WERI-Rb-1 (cell line): ENCODE measurements at regions not wholly inside any gene's neighbourhood (a gene's known extent, or its start where the extent isn't known, plus 50 kb on each side); places are given as distances from the start of the nearest gene placed in this dataset.

Source experiments
- DNase-seq: peaks from one replicate; pipeline ENCODE4 v3.0.0-alpha.2; 2020
- H3K27ac ChIP-seq: fragments of 250-450 bp; sonication (Bioruptor Pico); 2 replicates; pipeline ENCODE4 v1.5.1; 2020; ENCODE audit warnings: mild to moderate bottlenecking, moderate library complexity
- H3K27me3 ChIP-seq: fragments of 250-450 bp; sonication (Bioruptor Pico); 2 replicates; pipeline ENCODE4 v1.5.1; 2021; ENCODE audit warnings: mild to moderate bottlenecking, low read depth, moderate library complexity; ENCODE audit not compliant: insufficient read depth, severe bottlenecking
- H3K36me3 ChIP-seq: fragments of 250-450 bp; sonication (Bioruptor Pico); 2 replicates; pipeline ENCODE4 v1.5.1; 2020; ENCODE audit warnings: mild to moderate bottlenecking, moderate library complexity
- H3K4me3 ChIP-seq: 2 replicates; pipeline ENCODE4 v1.5.1; 2011; ENCODE audit warnings: low read depth, mild to moderate bottlenecking, control low read depth, low read length
- H3K9me3 ChIP-seq: fragments of 250-450 bp; sonication (Bioruptor Pico); 2 replicates; pipeline ENCODE4 v1.5.1; 2021; ENCODE audit warnings: mild to moderate bottlenecking, moderate library complexity; ENCODE audit not compliant: severe bottlenecking
- TF ChIP-seq, protein P1 (sequence below): IDR thresholded peaks from 2 replicates; pipeline ENCODE4 v1.5.1; 2011; ENCODE audit warnings: low read depth, mild to moderate bottlenecking, control low read depth, inconsistent platforms, low read length

GRCh38 chr12:87775051-87775450 lies 254.2 kb downstream of the C12orf50 start:
- no peaks in the 10 kb centered on the region for H3K27me3 ChIP-seq

GRCh38 chr12:87772401-87772800 lies 256.8 kb downstream of the C12orf50 start:
- Histone ChIP-seq H3K36me3 (no peaks in the 10 kb centered on the region), H3K4me3 (no peak overlapping the region), H3K27me3 (no peaks in the 10 kb centered on the region), H3K27ac (no peak overlapping the region), H3K9me3 (no peaks in the 10 kb centered on the region)
- DNase-seq, result no peak
- TF ChIP-seq, protein P1, sequence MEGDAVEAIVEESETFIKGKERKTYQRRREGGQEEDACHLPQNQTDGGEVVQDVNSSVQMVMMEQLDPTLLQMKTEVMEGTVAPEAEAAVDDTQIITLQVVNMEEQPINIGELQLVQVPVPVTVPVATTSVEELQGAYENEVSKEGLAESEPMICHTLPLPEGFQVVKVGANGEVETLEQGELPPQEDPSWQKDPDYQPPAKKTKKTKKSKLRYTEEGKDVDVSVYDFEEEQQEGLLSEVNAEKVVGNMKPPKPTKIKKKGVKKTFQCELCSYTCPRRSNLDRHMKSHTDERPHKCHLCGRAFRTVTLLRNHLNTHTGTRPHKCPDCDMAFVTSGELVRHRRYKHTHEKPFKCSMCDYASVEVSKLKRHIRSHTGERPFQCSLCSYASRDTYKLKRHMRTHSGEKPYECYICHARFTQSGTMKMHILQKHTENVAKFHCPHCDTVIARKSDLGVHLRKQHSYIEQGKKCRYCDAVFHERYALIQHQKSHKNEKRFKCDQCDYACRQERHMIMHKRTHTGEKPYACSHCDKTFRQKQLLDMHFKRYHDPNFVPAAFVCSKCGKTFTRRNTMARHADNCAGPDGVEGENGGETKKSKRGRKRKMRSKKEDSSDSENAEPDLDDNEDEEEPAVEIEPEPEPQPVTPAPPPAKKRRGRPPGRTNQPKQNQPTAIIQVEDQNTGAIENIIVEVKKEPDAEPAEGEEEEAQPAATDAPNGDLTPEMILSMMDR, result no peak

More at GRCh38 chr12:87775051-87775450, 254.2 kb downstream of the C12orf50 start:
- TF ChIP-seq, protein P1, result no peak
- no peak overlapping the region for H3K27ac ChIP-seq
- DNase-seq, result no peak
- no peak overlapping the region for H3K4me3 ChIP-seq
- H3K36me3 ChIP-seq, result no peaks in the 10 kb centered on the region
- H3K9me3 ChIP-seq, result no peaks in the 10 kb centered on the region

- no peaks in the 10 kb centered on the region for H3K36me3 ChIP-seq
- H3K4me3 ChIP-seq, result no peak overlapping the region
- TF ChIP-seq, protein P1, result no peak
- H3K9me3 ChIP-seq, result no peaks in the 10 kb centered on the region
- DNase-seq, result no peak
- no peaks in the 10 kb centered on the region for H3K27me3 ChIP-seq
- H3K27ac ChIP-seq, result no peak overlapping the region
Measured at GRCh38 chr12:87768501-87769287, 260.5 kb downstream of the C12orf50 start.

DNA sequence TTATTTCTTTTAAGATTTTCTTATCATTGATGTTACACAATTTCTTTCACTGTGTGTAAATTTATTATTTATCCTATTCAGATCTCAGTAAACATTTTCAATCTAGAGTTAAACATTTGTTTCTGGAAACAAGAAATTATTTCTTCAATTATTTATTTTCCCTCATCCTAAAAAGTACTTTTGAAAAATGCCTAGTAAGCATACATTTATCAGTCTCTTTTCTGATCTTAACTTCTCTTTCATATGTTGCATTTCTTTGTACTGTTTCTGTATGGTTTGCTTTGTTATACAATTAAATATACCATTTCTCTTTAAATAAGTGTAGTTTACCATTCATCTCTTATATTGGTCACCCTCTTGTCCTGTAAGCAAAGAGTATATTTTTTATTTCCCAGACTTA lies 263.2 kb downstream of the C12orf50 start:
- TF ChIP-seq, protein P1, result no peak
- no peaks in the 10 kb centered on the region for H3K27me3 ChIP-seq
- H3K36me3 ChIP-seq, result no peaks in the 10 kb centered on the region
- H3K9me3 ChIP-seq, result no peaks in the 10 kb centered on the region
- no peak overlapping the region for H3K4me3 ChIP-seq
- DNase-seq, result no peak
- H3K27ac ChIP-seq, result no peak overlapping the region

GRCh38 chr12:87760943-87761342 lies 268.3 kb downstream of the C12orf50 start:
- no peaks in the 10 kb centered on the region for H3K27me3 ChIP-seq
- TF ChIP-seq, protein P1, result no peak
- H3K36me3 ChIP-seq, result no peaks in the 10 kb centered on the region
- no peak overlapping the region for H3K27ac ChIP-seq
- no peak for DNase-seq
- H3K4me3 ChIP-seq, result no peak overlapping the region
- no peaks in the 10 kb centered on the region for H3K9me3 ChIP-seq

DNA sequence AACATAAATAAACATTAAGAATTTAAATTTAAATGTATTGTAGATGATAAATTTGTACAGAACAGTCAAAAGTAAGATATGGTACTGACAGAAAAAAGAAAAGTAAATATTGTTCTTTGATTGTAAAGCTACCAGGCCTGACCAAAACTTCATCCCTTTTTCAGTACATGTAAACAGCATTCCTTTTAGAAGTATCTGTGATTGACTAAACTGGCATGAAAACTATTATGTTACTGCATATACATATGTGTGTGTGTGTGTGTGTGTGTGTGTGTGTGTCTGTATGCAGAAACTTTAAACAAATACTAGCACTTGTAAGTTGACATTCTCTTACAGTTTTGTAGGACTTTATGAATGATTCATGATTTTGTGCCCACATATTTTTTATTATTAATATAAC lies 270.9 kb downstream of the C12orf50 start:
- no peak overlapping the region for H3K4me3 ChIP-seq
- no peak for DNase-seq
- no peaks in the 10 kb centered on the region for H3K9me3 ChIP-seq
- no peaks in the 10 kb centered on the region for H3K27me3 ChIP-seq
- TF ChIP-seq, protein P1, result no peak
- H3K27ac ChIP-seq, result no peak overlapping the region
- H3K36me3 ChIP-seq, result no peaks in the 10 kb centered on the region
